Activated CD4-positive, CD25-positive, alpha-beta regulatory T cell treated with anti-CD3 and anti-CD28 coated beads, Interleukin-2, amount 50 U/mL, for 24 hours (primary cell): ENCODE measurements at regions not wholly inside any gene's neighbourhood (a gene's known extent, or its start where the extent isn't known, plus 50 kb on each side); places are given as distances from the start of the nearest gene placed in this dataset.

Experiments
- ATAC-seq, 2 donors: fragments of 150-1000 bp; cut with Tn5 transposase; one replicate each; pipeline ENCODE4 v1.10.0; 2021; ENCODE audit warnings: mild to moderate bottlenecking in 1 of 2, moderate library complexity in 1 of 2

GRCh38 chr11:70733327-70734325 is 335.3 kb downstream of the CTTN start:
- no peak for ATAC-seq

- ATAC-seq: no peak
Measured at GRCh38 chr11:70734379-70734778, 336.1 kb downstream of the CTTN start.

DNA sequence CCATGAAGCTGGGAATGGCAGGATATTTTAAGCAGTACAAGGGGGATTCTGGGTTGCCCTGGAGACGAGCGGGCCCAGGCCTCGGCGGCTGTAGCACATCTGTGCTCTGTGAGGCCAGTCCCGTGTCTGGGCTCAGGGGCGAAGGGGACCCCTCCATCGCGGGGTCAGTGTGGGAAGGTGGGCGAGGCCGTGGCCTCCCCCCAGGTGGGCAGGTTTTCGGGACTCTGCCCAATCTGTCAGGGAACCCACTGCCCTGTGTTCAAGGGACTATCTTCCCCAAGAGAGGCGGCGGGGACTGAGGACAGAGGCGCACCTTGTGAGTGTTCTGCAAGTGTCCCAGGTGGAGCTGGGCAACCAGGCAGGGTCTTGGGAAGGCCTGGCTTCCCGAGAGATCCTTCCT is 336.6 kb downstream of the CTTN start:
- ATAC-seq: no peak

DNA sequence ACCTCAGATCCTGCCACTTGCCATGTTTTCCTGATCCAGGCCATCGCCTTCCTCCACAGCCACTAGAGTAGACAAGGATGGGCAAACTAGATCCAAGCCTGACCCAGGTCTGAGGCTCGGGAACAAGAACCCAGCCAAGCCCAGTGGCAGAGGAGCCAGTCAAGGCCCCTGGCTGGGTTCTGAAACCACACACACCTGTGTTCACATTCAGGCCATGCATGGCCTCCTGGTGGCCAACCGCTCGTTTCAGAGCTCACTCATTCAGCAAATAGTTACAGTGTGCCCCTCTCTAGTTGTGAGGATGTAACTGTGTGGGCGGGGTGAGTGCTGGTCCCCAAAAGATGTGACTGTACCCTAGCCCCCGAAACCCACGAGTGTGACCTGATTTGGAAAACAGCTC is 337.6 kb downstream of the CTTN start:
- ATAC-seq: no peak

GRCh38 chr11:70736461-70736860 is 338.1 kb downstream of the CTTN start:
- ATAC-seq: no peak

DNA sequence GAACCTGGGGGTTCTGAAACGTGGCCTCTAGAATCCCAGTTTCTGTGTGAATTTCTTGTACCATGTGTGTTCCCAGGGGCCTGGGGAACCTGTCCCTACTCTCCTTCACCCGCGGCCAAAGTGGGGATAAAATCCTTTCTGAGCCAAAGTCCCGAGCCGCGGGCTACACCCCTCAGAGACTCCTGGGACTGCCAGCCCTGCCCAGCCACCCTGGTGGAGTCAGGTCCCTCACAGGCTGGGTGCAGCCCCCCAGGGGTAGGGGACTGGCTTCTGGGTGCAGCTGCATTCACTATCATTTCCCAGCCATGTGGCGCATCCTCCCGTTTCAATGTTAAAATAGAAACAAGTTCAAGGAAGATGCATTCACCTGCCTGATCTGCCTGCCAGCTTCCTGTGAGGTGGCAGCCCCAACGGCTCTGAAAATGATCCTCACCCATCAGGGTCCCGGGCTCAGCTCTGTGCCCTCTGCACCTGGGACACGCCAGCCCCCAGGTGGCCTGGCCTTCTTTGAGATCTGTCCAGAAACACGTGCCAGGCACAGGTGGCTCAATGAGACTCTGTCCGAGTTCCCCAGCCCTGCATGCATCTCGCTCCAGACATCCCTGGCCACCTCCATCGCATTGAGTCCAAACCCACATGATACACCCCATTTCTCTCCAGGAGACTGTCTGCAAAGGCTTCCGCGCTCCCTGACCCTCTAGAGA is 338.8 kb downstream of the CTTN start:
- ATAC-seq: no peak

- ATAC-seq: no peak
Measured at GRCh38 chr11:70737816-70738630, 339.7 kb downstream of the CTTN start.

- ATAC-seq: no peak
Measured at GRCh38 chr11:70738661-70739060, 340.3 kb downstream of the CTTN start.

DNA sequence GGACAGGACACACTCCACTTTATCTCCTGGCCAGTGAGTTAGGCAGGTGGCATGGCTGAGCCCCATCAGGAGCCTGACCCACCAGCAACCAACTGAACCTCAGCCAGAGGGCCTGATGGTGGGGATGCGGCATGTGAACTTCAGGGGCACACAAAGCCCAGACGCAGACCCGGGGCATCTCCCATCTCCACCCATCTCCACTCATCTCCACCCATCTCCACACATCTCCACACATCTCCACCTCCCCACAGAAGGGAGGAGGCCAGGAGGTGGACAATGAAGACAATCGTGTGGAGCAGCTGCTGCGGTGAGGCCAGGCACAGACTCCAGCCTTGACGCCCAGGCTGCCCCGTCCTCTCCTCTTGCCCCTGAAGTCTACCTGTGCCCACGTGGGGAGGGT is 340.8 kb downstream of the CTTN start:
- no peak for ATAC-seq

- no peak for ATAC-seq
Measured at GRCh38 chr11:70739811-70740487, 341.6 kb downstream of the CTTN start.

DNA sequence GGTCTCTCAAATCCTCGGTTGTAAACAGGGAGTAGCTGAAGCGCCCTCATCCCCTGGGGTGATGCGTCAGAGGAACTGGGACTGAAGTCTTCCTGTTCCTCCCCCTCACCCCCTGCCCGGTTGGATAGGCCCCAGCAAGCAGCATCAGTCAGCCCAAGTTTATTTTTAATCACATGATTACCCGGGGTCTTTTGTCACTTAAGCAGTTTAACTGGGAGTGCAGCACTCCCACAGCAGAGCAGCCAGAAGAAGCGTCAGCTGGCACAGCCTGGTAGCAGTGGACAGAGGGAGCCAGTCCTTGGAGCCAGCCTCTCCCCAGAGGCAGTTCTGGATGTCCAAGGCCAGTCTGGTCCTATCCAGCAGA is 342.1 kb downstream of the CTTN start:
- ATAC-seq: no peak

DNA sequence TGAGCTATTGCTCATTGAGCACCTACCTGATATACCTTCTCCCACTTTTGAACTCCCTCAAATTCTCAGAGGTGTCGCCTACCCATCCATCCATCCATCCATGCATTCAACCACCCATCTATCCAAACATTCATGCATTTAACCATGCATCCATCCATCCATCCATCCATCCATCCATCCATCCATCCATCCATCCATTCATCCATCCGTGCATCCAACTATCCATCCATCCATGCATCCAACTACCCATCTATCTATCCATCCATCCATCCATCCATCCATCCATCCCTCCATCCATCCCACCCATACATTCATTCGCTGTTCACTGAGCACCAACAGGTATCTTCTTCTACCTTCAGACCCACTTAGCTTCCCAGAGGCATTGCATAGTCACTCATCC is 342.8 kb downstream of the CTTN start:
- no peak for ATAC-seq

GRCh38 chr11:70742553-70743291 is 344.4 kb downstream of the CTTN start:
- ATAC-seq: no peak

DNA sequence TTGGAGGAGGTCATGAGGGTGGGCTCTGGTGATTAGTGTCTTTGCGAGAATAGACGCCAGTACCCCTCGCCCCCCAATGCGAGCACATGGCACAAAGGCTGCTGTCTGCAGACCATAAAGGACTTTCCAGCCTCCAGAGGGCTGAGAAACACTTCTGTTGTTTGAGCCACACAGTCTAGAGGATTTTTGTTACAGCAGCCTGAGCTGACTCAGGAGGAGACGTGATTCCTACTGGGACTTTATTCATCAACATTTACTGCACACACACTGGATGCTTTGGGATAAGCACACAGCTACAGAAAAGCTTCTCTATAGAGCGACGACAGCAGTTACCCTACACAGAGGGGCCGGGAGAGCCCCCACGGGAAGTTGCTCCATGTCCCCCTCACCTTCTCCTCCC is 345.0 kb downstream of the CTTN start:
- no peak for ATAC-seq

- no peak for ATAC-seq
Measured at GRCh38 chr11:70743941-70744351, 345.6 kb downstream of the CTTN start.

- ATAC-seq: no peak
Measured at GRCh38 chr11:70744396-70745185, 346.3 kb downstream of the CTTN start.

DNA sequence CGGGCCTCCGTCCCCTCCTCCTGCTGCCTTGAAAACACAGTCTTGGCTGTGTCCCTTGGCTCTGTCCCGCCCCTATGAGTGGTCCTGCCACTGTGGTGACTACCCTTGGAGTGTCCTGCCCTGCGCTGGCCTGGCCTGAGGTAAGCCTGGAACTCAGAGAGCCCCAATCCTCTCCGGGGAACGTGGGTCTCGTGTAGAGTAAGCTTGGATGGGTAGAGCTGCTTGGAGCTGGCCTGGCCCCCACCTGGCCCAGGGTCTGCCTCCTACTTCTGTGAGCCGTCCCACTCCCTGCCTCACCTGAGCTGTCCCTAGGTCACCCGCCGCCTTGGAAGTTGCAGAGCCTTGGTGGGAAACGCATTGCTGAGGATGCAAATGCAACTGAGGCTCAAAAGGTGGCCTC is 347.1 kb downstream of the CTTN start:
- no peak for ATAC-seq

GRCh38 chr11:70745941-70746340 is 347.6 kb downstream of the CTTN start:
- ATAC-seq: no peak

- ATAC-seq: no peak
Measured at GRCh38 chr11:70746351-70746750, 348.0 kb downstream of the CTTN start.

GRCh38 chr11:70747285-70747684 is 349.0 kb downstream of the CTTN start:
- ATAC-seq: no peak

DNA sequence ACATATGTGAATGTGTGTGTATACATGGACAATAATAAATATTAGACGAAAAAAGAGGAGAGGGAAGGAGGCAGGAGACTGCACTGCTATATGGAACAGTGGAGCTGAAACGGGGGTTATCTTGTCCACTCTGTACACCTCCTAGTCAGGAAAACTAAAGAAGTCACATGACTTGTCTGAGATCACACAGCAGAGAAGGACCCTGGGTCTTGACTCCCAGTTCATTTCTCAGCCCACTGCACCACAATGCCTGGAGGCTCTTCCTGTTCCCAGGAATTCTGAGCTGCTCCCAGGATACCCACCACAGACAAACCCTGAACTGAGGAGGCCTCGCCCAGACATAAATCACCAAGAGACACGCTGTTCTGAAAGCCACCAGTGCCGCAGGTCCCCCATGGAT is 349.6 kb downstream of the CTTN start:
- ATAC-seq: no peak
